ENCODE measurements at regions not wholly inside any gene's neighbourhood (a gene's known extent, or its start where the extent isn't known, plus 50 kb on each side); places are given as distances from the start of the nearest gene placed in this dataset.

DNA sequence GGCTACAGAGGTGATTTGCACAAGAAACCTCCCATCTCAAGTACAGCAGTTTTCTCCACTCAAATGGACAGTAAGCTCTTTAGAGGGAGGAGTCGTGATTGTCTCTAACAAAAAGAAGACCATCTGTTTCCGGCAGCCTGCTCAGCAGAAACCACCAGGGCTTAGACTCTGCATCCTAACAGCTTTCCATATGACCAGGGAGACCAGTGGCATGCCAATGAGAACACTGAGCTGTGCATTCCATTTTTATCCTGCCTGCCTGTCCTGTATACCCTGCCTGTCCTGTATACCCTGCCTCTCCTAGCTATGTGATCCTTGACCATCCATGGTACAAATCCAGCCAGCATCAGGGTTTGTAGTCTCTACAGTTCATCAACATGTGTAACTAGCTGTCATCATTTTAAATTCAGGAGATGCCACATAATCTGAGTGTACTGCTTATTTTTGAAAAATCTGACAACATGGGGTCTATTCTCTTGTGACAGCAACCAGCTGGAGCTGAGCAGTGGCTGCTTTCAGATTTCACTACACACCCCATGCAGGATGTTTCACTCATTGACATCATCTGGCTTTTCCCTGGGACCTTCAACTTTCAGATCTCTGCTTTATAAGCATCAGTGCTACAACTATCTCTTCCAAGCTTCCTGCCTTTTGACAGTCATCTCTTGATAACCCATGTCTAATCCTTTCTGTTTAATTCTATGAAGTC, 50.5 kb upstream of the POU2AF2 start:
- CTCF ChIA-PET, result no interaction called here
- no peak overlapping the region for H3K27ac Mint-ChIP-seq
- POLR2A ChIA-PET, result no interaction called here

More for the DNA sequence above, 50.5 kb upstream of the POU2AF2 start:
- no peak; the same call in 1 of the 2 replicates for ATAC-seq
- no peak for DNase-seq (ENCODE audit: low spot score)
- Mint-ChIP-seq H3K9me3 (peaks cover 20% of the 10 kb centered on the region), H3K4me3 (no peak overlapping the region), H3K27me3 (ENCODE audit: low read depth) (no peaks in the 10 kb centered on the region), H3K4me1 (no peaks in the 10 kb centered on the region), H3K36me3 (no peaks in the 10 kb centered on the region)
- TF ChIP-seq RORB (CRISPR knock-in tag; IDR thresholded peaks at IDR 0.05), result no peak
- TF ChIP-seq GRHL2 (CRISPR knock-in tag; IDR thresholded peaks at IDR 0.05; ENCODE audit: insufficient replicate concordance, severe bottlenecking), result no peak
- no peak for TF ChIP-seq CBFB (CRISPR knock-in tag; IDR thresholded peaks at IDR 0.05; ENCODE audit: low read depth)
- no peak for TF ChIP-seq ZNF423 (CRISPR knock-in tag; IDR thresholded peaks at IDR 0.05)
- no peak for TF ChIP-seq ZNF232 (CRISPR knock-in tag; IDR thresholded peaks at IDR 0.05)
- TF ChIP-seq, protein P1, sequence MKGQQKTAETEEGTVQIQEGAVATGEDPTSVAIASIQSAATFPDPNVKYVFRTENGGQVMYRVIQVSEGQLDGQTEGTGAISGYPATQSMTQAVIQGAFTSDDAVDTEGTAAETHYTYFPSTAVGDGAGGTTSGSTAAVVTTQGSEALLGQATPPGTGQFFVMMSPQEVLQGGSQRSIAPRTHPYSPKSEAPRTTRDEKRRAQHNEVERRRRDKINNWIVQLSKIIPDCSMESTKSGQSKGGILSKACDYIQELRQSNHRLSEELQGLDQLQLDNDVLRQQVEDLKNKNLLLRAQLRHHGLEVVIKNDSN (CRISPR knock-in tag; IDR thresholded peaks at IDR 0.05), result no peak
- TF ChIP-seq OVOL2 (CRISPR knock-in tag; IDR thresholded peaks at IDR 0.05; ENCODE audit: borderline replicate concordance), result no peak
- TF ChIP-seq NR2C2 (CRISPR knock-in tag; IDR thresholded peaks at IDR 0.05), result no peak
- no peak for TF ChIP-seq KAT7 (CRISPR knock-in tag; IDR thresholded peaks at IDR 0.05; ENCODE audit: borderline replicate concordance)
- TF ChIP-seq, protein P2, sequence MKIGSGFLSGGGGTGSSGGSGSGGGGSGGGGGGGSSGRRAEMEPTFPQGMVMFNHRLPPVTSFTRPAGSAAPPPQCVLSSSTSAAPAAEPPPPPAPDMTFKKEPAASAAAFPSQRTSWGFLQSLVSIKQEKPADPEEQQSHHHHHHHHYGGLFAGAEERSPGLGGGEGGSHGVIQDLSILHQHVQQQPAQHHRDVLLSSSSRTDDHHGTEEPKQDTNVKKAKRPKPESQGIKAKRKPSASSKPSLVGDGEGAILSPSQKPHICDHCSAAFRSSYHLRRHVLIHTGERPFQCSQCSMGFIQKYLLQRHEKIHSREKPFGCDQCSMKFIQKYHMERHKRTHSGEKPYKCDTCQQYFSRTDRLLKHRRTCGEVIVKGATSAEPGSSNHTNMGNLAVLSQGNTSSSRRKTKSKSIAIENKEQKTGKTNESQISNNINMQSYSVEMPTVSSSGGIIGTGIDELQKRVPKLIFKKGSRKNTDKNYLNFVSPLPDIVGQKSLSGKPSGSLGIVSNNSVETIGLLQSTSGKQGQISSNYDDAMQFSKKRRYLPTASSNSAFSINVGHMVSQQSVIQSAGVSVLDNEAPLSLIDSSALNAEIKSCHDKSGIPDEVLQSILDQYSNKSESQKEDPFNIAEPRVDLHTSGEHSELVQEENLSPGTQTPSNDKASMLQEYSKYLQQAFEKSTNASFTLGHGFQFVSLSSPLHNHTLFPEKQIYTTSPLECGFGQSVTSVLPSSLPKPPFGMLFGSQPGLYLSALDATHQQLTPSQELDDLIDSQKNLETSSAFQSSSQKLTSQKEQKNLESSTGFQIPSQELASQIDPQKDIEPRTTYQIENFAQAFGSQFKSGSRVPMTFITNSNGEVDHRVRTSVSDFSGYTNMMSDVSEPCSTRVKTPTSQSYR (CRISPR knock-in tag; IDR thresholded peaks at IDR 0.05), result no peak
- no peak for TF ChIP-seq EMX1 (CRISPR knock-in tag; IDR thresholded peaks at IDR 0.05)
- no peak for TF ChIP-seq ZNF671 (CRISPR knock-in tag; IDR thresholded peaks at IDR 0.05)
- TF ChIP-seq, protein P3, sequence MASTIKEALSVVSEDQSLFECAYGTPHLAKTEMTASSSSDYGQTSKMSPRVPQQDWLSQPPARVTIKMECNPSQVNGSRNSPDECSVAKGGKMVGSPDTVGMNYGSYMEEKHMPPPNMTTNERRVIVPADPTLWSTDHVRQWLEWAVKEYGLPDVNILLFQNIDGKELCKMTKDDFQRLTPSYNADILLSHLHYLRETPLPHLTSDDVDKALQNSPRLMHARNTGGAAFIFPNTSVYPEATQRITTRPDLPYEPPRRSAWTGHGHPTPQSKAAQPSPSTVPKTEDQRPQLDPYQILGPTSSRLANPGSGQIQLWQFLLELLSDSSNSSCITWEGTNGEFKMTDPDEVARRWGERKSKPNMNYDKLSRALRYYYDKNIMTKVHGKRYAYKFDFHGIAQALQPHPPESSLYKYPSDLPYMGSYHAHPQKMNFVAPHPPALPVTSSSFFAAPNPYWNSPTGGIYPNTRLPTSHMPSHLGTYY (CRISPR knock-in tag; IDR thresholded peaks at IDR 0.05), result no peak
- TF ChIP-seq GTF2I (CRISPR knock-in tag; conservative IDR thresholded peaks at IDR 0.05), result no peak
- no peak for TF ChIP-seq SOX15 (CRISPR knock-in tag; IDR thresholded peaks at IDR 0.05)
- TF ChIP-seq, protein P4, sequence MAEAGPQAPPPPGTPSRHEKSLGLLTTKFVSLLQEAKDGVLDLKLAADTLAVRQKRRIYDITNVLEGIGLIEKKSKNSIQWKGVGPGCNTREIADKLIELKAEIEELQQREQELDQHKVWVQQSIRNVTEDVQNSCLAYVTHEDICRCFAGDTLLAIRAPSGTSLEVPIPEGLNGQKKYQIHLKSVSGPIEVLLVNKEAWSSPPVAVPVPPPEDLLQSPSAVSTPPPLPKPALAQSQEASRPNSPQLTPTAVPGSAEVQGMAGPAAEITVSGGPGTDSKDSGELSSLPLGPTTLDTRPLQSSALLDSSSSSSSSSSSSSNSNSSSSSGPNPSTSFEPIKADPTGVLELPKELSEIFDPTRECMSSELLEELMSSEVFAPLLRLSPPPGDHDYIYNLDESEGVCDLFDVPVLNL (CRISPR knock-in tag; IDR thresholded peaks at IDR 0.05; ENCODE audit: borderline replicate concordance, low read depth), result no peak
- TF ChIP-seq, protein P5, sequence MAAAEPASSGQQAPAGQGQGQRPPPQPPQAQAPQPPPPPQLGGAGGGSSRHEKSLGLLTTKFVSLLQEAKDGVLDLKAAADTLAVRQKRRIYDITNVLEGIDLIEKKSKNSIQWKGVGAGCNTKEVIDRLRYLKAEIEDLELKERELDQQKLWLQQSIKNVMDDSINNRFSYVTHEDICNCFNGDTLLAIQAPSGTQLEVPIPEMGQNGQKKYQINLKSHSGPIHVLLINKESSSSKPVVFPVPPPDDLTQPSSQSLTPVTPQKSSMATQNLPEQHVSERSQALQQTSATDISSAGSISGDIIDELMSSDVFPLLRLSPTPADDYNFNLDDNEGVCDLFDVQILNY (CRISPR knock-in tag; IDR thresholded peaks at IDR 0.05), result no peak
- TF ChIP-seq, protein P6, sequence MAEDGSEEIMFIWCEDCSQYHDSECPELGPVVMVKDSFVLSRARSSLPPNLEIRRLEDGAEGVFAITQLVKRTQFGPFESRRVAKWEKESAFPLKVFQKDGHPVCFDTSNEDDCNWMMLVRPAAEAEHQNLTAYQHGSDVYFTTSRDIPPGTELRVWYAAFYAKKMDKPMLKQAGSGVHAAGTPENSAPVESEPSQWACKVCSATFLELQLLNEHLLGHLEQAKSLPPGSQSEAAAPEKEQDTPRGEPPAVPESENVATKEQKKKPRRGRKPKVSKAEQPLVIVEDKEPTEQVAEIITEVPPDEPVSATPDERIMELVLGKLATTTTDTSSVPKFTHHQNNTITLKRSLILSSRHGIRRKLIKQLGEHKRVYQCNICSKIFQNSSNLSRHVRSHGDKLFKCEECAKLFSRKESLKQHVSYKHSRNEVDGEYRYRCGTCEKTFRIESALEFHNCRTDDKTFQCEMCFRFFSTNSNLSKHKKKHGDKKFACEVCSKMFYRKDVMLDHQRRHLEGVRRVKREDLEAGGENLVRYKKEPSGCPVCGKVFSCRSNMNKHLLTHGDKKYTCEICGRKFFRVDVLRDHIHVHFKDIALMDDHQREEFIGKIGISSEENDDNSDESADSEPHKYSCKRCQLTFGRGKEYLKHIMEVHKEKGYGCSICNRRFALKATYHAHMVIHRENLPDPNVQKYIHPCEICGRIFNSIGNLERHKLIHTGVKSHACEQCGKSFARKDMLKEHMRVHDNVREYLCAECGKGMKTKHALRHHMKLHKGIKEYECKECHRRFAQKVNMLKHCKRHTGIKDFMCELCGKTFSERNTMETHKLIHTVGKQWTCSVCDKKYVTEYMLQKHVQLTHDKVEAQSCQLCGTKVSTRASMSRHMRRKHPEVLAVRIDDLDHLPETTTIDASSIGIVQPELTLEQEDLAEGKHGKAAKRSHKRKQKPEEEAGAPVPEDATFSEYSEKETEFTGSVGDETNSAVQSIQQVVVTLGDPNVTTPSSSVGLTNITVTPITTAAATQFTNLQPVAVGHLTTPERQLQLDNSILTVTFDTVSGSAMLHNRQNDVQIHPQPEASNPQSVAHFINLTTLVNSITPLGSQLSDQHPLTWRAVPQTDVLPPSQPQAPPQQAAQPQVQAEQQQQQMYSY (CRISPR knock-in tag; IDR thresholded peaks at IDR 0.05), result no peak
- TF ChIP-seq, protein P7, sequence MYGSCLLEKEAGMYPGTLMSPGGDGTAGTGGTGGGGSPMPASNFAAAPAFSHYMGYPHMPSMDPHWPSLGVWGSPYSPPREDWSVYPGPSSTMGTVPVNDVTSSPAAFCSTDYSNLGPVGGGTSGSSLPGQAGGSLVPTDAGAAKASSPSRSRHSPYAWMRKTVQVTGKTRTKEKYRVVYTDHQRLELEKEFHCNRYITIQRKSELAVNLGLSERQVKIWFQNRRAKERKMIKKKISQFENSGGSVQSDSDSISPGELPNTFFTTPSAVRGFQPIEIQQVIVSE (CRISPR knock-in tag; IDR thresholded peaks at IDR 0.05; ENCODE audit: borderline replicate concordance), result no peak
